OCI-LY7 (cell line): ENCODE measurements at regions not wholly inside any gene's neighbourhood (a gene's known extent, or its start where the extent isn't known, plus 50 kb on each side); places are given as distances from the start of the nearest gene placed in this dataset.

Experiments
- EZH2phosphoT487 ChIP-seq: fragments of 200-600 bp; sonication (generic); IDR thresholded peaks from 2 replicates; pipeline ENCODE4 v1.6.1; 2018; ENCODE audit warnings: low read depth, borderline replicate concordance, mild to moderate bottlenecking, mixed run types, antibody characterized with exemption, low read length, moderate library complexity, mixed read lengths
- TF ChIP-seq, protein P1 (sequence below): fragments of 200-600 bp; sonication (generic); conservative IDR thresholded peaks from 2 replicates; pipeline ENCODE4 v1.5.1; 2014; ENCODE audit warnings: mild to moderate bottlenecking, antibody characterized with exemption, low read length, moderate library complexity, mixed read lengths

GRCh38 chr14:22152161-22152870 is 436.7 kb downstream of the DAD1 start:
- TF ChIP-seq, protein P1, sequence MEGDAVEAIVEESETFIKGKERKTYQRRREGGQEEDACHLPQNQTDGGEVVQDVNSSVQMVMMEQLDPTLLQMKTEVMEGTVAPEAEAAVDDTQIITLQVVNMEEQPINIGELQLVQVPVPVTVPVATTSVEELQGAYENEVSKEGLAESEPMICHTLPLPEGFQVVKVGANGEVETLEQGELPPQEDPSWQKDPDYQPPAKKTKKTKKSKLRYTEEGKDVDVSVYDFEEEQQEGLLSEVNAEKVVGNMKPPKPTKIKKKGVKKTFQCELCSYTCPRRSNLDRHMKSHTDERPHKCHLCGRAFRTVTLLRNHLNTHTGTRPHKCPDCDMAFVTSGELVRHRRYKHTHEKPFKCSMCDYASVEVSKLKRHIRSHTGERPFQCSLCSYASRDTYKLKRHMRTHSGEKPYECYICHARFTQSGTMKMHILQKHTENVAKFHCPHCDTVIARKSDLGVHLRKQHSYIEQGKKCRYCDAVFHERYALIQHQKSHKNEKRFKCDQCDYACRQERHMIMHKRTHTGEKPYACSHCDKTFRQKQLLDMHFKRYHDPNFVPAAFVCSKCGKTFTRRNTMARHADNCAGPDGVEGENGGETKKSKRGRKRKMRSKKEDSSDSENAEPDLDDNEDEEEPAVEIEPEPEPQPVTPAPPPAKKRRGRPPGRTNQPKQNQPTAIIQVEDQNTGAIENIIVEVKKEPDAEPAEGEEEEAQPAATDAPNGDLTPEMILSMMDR = no peak
- TF ChIP-seq EZH2phosphoT487 = no peak
